ENCODE measurements at regions not wholly inside any gene's neighbourhood (a gene's known extent, or its start where the extent isn't known, plus 50 kb on each side); places are given as distances from the start of the nearest gene placed in this dataset.

- DNase-seq (ENCODE audit: low spot score), result no peak
These were observed 552.2 kb downstream of the MDFIC start for GRCh38 chr7:115474137-115474536.

GRCh38 chr7:115471891-115472290 is 550.0 kb downstream of the MDFIC start:
- no peak for DNase-seq (ENCODE audit: low spot score)

GRCh38 chr7:115462301-115463015 is 540.6 kb downstream of the MDFIC start:
- DNase-seq (ENCODE audit: low spot score), result no peak

DNA sequence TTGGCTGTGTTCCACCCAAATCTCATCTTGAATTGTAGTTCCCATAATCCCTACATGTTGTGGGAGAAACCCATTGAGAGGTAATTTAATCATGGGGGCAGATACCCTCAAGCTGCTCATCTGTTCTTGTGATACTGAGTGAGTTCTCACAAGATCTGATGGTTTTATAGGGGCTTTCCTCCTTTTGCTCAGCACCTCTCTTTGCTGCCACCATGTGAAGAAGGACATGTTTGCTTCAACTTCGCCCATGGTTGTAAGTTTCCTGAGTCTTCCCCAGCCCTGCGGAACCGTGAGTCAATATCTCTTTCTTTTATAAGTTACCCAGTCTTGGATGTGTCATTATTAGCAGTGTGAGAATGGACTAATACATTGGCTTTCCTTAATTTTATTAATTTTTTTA is 527.8 kb downstream of the MDFIC start:
- no peak for DNase-seq (ENCODE audit: low spot score)

DNA sequence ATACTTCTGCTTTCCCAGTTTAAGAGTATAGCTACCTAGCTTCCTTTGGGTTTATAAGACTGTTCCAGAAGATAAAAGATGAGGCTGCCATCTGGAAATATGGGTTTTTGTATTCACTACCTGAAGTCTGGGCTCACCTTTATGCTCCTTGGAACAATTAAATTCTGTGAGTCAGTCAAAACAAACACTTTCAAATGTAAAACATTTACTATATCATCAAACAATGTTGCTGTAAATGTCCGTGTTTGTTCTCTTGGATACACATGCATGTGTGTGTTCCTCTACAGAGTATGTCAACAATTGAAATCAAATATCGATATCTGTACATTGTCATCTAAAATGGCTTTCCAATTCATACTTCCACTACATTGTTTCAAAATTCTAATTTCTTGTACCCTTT is 525.6 kb downstream of the MDFIC start:
- DNase-seq (ENCODE audit: low spot score), result no peak

GRCh38 chr7:115441033-115441432 is 519.1 kb downstream of the MDFIC start:
- no peak for DNase-seq (ENCODE audit: low spot score)

DNA sequence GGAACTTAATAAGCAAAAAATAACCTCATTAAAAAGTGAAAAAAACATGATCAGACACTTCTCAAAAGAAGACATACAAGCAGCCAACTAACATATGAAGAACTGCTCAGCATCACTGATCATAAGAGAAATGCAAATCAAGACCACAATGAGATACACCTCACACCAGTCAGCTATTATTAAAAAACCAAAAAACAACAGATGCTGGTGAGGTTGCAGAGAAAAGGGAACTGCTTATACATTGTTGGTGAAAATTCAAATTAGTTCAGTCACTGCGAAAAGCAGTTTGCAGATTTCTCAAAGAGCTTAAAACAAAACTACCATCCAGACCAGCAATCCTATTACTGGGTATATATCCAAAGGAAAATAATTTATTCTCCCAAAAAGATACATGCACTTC is 513.3 kb downstream of the MDFIC start:
- no peak for DNase-seq (ENCODE audit: low spot score)

- no peak for DNase-seq (ENCODE audit: low spot score)
These were observed 508.0 kb downstream of the MDFIC start for GRCh38 chr7:115429918-115430317.

DNA sequence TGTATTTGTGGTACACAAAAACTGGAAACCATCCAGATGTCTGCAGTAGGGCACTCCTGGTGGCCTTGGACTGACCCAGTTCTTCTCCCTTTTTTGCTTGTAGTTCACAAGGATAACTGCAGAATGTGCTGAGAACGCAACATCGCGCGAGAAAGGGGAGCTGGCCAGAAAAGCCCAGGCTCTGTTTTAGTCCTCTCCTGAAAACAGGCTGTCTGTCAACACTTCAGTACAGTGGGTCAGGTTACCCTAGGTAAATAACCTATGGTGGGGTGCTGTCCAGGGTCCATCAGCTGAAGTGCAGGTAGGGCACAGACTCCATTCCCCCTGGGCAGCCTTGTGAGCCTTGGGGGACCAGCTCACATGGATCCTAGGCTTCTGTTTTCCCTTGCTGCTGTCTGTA is 495.8 kb downstream of the MDFIC start:
- no peak for DNase-seq (ENCODE audit: low spot score)

- no peak for DNase-seq (ENCODE audit: low spot score)
These were observed 489.2 kb downstream of the MDFIC start for GRCh38 chr7:115410972-115411686.

GRCh38 chr7:115410434-115410820 is 488.5 kb downstream of the MDFIC start:
- no peak for DNase-seq (ENCODE audit: low spot score)

DNA sequence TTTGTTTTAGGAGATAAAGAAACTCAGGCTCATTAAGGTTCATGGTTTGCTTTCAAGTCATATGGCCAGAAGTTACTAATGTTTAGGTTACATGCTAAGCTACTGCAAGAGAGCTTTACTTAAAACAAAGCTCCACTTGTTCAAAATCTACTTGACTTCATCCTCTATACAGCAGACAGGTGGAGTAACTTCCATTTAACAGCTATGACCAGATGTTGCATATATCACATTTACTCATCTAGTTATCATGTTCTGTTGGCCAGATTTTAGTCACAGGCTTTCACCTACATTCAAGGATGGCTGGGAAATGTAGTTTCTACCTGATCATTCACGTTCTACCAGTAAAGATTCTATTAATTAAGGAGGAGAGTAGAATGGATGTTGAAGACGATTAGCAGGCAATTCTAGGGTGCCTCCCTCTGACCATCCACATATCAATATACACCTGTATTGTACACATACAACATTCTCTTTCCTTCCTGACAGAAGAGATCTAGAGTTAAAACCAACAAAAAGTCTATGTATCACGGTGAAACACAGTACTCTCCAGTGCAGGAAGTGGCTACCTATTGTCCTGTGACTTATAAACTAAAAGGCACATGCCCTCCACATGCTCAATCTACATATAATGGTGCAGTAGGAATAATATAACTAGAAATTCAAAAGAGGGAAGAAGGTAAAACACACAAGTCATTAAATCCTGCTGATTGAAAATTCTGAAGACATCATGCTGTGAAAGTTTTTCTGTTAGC is 488.0 kb downstream of the MDFIC start:
- DNase-seq (ENCODE audit: low spot score), result no peak

DNA sequence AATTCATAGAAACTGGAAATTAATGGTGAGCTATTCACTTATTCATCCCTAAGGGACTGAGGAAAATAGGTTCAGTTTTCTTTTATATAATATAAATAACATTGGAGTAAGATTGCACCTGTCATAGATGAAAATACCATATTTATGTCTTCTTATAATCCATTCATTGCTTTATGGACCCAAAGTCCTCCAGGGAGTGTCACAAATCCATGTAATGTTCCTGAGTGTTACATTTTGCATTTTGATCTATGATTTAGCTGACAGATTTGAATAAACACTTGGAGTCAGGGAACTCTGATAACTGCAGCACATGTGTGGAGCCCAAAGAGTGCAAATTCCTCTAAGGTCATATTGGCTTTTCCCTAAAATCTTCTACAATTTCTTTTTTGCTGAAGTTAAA is 484.3 kb downstream of the MDFIC start:
- DNase-seq (ENCODE audit: low spot score), result no peak

DNA sequence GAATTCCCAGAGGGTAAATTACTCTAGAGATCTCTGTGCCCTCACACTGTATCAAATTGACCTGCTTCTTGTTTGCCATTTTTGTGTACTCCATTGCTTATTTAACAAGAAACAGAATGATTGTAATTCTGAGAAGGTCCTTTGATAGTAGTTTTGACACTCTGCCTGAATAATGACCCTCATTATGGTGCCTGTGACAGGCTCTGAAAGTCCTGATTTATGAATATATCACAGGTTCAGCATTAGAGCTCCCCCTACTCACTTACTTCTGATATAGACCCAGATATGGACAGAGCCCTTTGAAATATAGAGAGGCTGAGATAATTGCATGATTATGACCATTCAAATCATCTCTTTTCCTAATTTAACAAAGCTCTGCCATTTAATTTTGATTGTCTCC is 465.2 kb downstream of the MDFIC start:
- no peak for DNase-seq (ENCODE audit: low spot score)

GRCh38 chr7:115379321-115379720 is 457.4 kb downstream of the MDFIC start:
- no peak for DNase-seq (ENCODE audit: low spot score)

- DNase-seq (ENCODE audit: low spot score), result no peak
These were observed 447.1 kb downstream of the MDFIC start for GRCh38 chr7:115368998-115369397.

GRCh38 chr7:115363916-115364315 is 442.0 kb downstream of the MDFIC start:
- no peak for DNase-seq (ENCODE audit: low spot score)

DNA sequence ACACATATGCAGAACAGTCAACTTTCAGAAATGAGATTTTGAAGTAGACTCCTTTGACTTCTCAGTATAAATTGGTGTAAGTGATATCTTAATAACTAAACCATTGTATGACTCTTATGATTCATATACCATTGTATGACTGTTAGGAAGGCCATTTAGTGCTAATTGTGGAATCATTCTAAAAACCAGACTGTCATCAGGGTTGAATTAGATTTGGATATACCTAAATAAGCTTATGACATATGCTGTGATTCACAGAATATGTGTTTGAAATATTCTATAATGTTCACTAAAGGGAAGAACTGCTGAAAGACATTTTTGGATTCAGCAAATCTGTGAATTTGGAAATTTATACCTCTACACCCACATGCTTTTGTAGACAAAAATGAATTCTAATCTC is 438.1 kb downstream of the MDFIC start:
- no peak for DNase-seq (ENCODE audit: low spot score)

DNA sequence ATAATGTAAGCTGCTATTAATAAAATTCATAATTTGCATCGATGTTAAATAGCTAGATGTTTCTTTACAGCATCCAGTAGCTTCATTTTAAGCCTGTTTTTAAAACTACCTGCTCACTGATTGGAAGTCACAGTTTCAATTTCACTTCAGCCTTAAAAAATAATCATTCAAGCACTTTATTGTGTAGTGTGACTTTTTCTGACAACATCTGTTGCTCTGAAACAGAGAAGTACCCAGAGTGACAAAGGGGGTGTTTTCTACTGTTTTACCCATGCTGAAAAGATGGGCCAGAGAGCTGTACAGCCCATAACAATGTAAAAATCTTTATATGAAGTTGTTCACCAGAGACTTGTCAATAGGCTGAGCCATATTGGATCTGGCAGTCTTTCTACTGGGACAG is 437.2 kb downstream of the MDFIC start:
- no peak for DNase-seq (ENCODE audit: low spot score)

- no peak for DNase-seq (ENCODE audit: low spot score)
These were observed 435.8 kb downstream of the MDFIC start for GRCh38 chr7:115357703-115357999.

DNA sequence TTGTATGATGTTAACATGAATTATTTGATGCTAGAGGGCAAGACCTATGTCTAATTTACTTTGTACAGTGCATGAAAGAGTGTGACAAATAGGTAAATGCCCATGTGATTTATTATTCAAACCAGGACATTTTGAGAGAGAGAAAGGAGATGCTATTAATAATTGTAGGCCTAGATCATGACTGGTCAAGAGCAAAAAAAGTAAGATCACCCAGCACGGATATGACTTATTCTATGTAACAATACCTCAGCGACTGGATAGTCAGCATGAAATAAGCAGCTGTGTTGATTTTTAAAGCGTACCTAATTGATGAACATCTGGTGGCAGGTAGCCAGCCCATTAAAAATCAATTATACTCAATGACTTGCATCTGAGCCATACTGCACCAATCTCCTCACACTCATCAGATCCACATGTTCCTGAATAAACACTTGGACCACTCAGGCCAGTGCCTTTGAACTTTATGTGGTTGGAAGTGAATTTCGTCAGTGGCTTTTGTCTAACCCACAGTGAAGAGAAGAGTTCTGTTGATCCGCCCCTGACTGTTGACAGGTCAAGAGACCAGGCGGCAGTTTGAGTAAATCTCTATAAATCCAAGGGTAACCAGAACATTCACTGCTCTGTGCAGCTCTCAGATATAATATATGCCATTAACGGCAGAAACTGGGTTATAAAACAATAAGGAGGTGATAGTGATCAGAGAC is 435.3 kb downstream of the MDFIC start:
- no peak for DNase-seq (ENCODE audit: low spot score)

DNA sequence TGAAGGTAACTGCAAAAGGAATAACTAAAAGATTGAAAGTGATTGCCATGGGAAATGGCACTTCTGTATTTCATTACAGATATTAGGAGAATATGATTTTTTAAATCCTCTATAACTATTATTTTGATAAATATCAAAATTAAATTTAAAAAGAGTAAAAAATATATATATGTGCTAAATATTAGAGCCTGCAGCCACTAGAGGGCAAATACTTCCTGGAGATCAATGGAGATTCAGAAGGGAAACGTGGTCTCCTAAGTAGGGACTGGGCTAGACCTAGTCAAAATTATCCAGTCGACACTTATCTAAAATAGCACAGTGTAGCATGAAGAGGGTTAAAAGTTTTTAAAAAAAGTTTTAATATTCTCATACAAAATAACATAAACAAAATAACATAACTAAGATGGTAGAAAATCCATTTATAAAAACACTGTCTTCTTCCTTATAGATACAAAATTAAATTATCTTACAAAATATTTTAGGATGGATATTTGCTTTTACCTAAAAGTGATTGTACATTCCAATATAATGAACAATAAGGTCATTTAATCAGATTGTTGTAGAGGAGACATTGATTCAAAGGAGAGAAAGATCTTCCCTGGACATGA is 434.3 kb downstream of the MDFIC start:
- DNase-seq (ENCODE audit: low spot score), result no peak
